ENCODE measurements at regions not wholly inside any gene's neighbourhood (a gene's known extent, or its start where the extent isn't known, plus 50 kb on each side); places are given as distances from the start of the nearest gene placed in this dataset.
A peak's percentile ranks its signal among the peaks of the same experiment; 100 is the strongest.

- DNase-seq (ENCODE audit: low read depth), result no peak
- H3K4me3 ChIP-seq (replicated peaks; ENCODE audit: low read depth, low read length), result no peak overlapping the region
- TF ChIP-seq, protein P1, sequence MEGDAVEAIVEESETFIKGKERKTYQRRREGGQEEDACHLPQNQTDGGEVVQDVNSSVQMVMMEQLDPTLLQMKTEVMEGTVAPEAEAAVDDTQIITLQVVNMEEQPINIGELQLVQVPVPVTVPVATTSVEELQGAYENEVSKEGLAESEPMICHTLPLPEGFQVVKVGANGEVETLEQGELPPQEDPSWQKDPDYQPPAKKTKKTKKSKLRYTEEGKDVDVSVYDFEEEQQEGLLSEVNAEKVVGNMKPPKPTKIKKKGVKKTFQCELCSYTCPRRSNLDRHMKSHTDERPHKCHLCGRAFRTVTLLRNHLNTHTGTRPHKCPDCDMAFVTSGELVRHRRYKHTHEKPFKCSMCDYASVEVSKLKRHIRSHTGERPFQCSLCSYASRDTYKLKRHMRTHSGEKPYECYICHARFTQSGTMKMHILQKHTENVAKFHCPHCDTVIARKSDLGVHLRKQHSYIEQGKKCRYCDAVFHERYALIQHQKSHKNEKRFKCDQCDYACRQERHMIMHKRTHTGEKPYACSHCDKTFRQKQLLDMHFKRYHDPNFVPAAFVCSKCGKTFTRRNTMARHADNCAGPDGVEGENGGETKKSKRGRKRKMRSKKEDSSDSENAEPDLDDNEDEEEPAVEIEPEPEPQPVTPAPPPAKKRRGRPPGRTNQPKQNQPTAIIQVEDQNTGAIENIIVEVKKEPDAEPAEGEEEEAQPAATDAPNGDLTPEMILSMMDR (IDR thresholded peaks at IDR 0.05; ENCODE audit: low read length, missing control alignments), result no peak
Observed at GRCh38 chr18:71079606-71080005, 790.8 kb downstream of the SOCS6 start.

GRCh38 chr18:71077451-71077850 is 788.6 kb downstream of the SOCS6 start:
- TF ChIP-seq, protein P1 (IDR thresholded peaks at IDR 0.05; ENCODE audit: low read length, missing control alignments), result no peak
- no peak overlapping the region for H3K4me3 ChIP-seq (replicated peaks; ENCODE audit: low read depth, low read length)

DNA sequence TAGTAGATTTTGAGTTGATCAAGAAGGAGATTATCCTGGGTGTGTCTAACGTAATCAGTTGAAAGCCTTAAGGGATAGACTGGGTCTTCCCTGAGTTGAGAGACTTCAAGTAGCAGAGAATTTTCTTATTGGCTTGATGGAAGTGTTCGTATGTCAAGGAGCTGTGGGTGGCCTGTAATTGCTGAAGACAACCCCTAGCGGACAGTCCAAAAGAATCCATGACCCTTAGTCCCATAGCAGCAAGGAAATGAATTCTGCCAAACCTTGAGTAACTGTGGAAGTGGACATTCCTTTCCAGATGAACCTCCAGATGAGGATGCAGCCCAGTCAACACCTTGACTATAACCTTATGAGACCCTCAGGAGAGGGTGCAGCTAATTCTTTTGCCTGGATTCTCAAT is 786.3 kb downstream of the SOCS6 start:
- TF ChIP-seq, protein P1 (IDR thresholded peaks at IDR 0.05; ENCODE audit: low read length, missing control alignments), result no peak
- DNase-seq (ENCODE audit: low read depth), result no peak
- no peak overlapping the region for H3K4me3 ChIP-seq (replicated peaks; ENCODE audit: low read depth, low read length)

More at GRCh38 chr18:71077451-71077850, 788.6 kb downstream of the SOCS6 start:
- no peak for DNase-seq (ENCODE audit: low read depth)

GRCh38 chr18:71068338-71068737 is 779.5 kb downstream of the SOCS6 start:
- no peak overlapping the region for H3K4me3 ChIP-seq (replicated peaks; ENCODE audit: low read depth, low read length)
- TF ChIP-seq, protein P1 (IDR thresholded peaks at IDR 0.05; ENCODE audit: low read length, missing control alignments), result no peak
- DNase-seq (ENCODE audit: low read depth), result no peak

DNA sequence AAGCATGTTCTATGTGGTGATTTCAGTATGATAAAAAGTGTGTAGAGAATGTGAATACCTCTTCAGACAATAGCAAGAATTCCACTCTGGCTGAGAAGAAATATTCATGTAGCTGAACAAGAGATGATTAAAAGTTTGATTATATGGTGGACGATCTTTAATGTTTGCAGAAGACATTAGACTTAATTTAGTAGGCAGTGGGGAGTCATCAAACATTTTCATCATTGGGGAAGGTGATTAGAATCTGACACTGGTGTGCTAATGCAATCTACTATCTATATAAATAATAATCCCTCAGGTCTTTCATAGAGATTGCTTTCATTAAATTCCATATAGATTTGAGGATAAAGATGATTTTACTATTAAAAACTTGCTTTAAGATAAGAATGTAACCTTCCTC is 761.0 kb downstream of the SOCS6 start:
- TF ChIP-seq, protein P1 (IDR thresholded peaks at IDR 0.05; ENCODE audit: low read length, missing control alignments), result no peak
- no peak for DNase-seq (ENCODE audit: low read depth)
- no peak overlapping the region for H3K4me3 ChIP-seq (replicated peaks; ENCODE audit: low read depth, low read length)

GRCh38 chr18:71047882-71048281 is 759.0 kb downstream of the SOCS6 start:
- TF ChIP-seq, protein P1 (IDR thresholded peaks at IDR 0.05; ENCODE audit: low read length, missing control alignments), result no peak
- no peak overlapping the region for H3K4me3 ChIP-seq (replicated peaks; ENCODE audit: low read depth, low read length)
- DNase-seq (ENCODE audit: low read depth), result peak; percentile 16

GRCh38 chr18:71045331-71046065 is 756.7 kb downstream of the SOCS6 start:
- H3K4me3 ChIP-seq (replicated peaks; ENCODE audit: low read depth, low read length), result no peak overlapping the region
- DNase-seq (ENCODE audit: low read depth), result peak; percentile 22
- TF ChIP-seq, protein P1 (IDR thresholded peaks at IDR 0.05; ENCODE audit: low read length, missing control alignments), result no peak
